Stimulated activated naive CD8-positive, alpha-beta T cell treated with anti-CD3 and anti-CD28 coated beads, Interleukin-15, amount 100 ng/mL, for 72 hours (primary cell): ENCODE measurements at regions not wholly inside any gene's neighbourhood (a gene's known extent, or its start where the extent isn't known, plus 50 kb on each side); places are given as distances from the start of the nearest gene placed in this dataset.
A peak's percentile ranks its signal among the peaks of the same experiment; 100 is the strongest.

ENCODE experiments used
- ATAC-seq: fragments of 150-1000 bp; cut with Tn5 transposase; 2 replicates; pipeline ENCODE4 v1.10.0; 2021; ENCODE audit warnings: mild to moderate bottlenecking, moderate library complexity
- DNase-seq, 2 donors: peaks; one replicate each; pipeline ENCODE4 v3.0.0; 2021 to 2022
- H3K27ac Mint-ChIP-seq, 2 donors: one replicate each; pipeline ENCODE4 v1.8.0; 2022; ENCODE audit warnings: mild to moderate bottlenecking in 2 of 2, mixed read lengths in 2 of 2, moderate library complexity in 2 of 2
- H3K27me3 Mint-ChIP-seq: one replicate; pipeline ENCODE4 v1.8.0; 2022; ENCODE audit warnings: mixed read lengths
- H3K4me1 Mint-ChIP-seq: one replicate; pipeline ENCODE4 v1.8.0; 2022; ENCODE audit warnings: mild to moderate bottlenecking, mixed read lengths
- H3K4me3 Mint-ChIP-seq, 2 donors: one replicate each; pipeline ENCODE4 v1.8.0; 2022; ENCODE audit warnings: mild to moderate bottlenecking in 2 of 2, mixed read lengths in 2 of 2, moderate library complexity in 1 of 2
- H3K9me3 Mint-ChIP-seq, 2 donors: one replicate each; pipeline ENCODE4 v1.8.0; 2022; ENCODE audit warnings: mixed read lengths in 2 of 2

DNA sequence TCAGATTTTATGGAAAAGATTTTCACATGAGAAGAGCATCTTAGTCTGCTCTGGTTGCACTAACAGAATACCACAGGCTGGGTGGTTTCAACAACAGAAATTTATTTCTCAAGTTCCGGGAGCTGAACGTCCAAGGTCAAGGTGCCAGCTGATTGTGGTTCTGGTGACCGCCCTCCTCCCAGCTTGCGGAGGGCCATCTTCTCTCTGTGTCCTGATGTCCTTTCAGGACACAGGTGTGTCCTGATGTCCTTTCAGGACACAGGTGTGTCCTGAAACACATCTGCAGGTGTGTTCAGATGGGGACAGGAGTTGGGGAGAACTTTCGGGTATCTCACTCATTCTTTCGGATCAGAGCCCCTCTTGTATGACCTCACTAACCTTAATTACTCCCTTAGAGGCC, 374.9 kb downstream of the SOX11 start:
- DNase-seq (no peak), ATAC-seq (no peak)
- H3K4me1 Mint-ChIP-seq = no peaks in the 10 kb centered on the region
- H3K4me3 Mint-ChIP-seq = no peak overlapping the region
- H3K9me3 Mint-ChIP-seq = no peaks in the 10 kb centered on the region
- no peak overlapping the region for H3K27ac Mint-ChIP-seq
- H3K27me3 Mint-ChIP-seq = no peaks in the 10 kb centered on the region

DNA sequence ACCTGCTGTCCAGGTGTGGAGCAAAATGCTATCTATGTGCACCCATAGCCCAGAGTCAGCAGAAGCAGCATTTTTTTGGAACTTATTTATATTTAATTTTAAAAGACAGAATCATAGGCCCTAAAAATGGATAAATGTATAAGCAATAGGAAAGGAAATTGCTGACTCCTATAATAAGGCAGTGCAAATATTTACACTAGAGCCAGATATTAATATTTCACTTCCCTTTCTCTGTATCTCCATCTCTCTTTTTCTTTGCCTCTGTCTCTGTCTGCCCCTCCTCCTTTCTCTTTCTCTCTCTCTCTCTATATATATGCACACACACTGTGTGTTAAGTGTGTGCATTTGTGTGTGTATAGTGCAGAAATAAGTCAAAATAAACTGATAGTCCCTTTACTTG, 375.6 kb downstream of the SOX11 start:
- Mint-ChIP-seq H3K27ac (no peak overlapping the region), H3K9me3 (no peaks in the 10 kb centered on the region), H3K4me1 (no peaks in the 10 kb centered on the region), H3K27me3 (no peaks in the 10 kb centered on the region), H3K4me3 (no peak overlapping the region)
- DNase-seq = no peak
- no peak for ATAC-seq

DNA sequence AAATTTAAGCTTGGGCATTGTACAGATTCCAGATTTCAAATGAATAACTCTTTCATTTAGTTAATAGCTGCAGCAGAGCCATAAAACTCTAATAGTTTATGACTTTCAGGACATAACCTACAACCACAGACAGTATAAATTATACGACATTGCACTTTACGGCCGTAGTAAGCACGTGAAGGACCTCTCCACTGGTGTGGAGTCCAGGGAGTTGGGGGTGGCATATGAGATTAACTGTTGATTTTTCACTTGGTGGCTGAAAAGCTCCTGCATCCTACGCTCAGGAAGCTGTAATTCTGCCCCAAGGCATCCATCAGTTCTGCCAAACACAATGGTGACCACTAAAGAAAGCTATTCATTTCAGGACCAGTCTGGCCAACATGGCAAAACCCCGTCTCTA, 376.2 kb downstream of the SOX11 start:
- ATAC-seq = no peak

DNA sequence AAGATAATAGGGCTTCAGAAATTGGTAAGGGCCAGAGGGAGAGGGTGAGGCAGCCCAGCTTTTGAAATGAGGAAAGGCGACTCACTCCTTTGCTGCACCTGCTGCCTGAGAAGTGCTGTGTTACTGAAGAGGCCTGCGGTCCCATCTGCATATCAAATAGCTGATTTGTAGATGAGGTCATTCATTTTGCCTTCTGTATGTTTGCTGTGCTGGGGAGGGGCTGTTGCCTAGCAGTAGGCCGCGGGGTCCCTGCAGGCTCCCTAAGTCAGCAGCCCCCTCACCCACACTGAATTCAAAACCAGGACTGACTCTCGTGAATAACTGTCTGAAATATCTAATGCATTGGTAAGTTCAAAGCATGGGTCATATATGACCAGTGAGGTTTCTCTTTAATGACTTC, 377.2 kb downstream of the SOX11 start:
- DNase-seq (no peak), ATAC-seq (no peak)
- Mint-ChIP-seq H3K27me3 (no peaks in the 10 kb centered on the region), H3K4me3 (no peak overlapping the region), H3K4me1 (no peaks in the 10 kb centered on the region), H3K27ac (no peak overlapping the region), H3K9me3 (no peaks in the 10 kb centered on the region)

More for the DNA sequence above, 376.2 kb downstream of the SOX11 start:
- Mint-ChIP-seq H3K4me1 (no peaks in the 10 kb centered on the region), H3K27ac (no peak overlapping the region), H3K9me3 (no peaks in the 10 kb centered on the region), H3K4me3 (no peak overlapping the region), H3K27me3 (no peaks in the 10 kb centered on the region)
- no peak for DNase-seq

DNA sequence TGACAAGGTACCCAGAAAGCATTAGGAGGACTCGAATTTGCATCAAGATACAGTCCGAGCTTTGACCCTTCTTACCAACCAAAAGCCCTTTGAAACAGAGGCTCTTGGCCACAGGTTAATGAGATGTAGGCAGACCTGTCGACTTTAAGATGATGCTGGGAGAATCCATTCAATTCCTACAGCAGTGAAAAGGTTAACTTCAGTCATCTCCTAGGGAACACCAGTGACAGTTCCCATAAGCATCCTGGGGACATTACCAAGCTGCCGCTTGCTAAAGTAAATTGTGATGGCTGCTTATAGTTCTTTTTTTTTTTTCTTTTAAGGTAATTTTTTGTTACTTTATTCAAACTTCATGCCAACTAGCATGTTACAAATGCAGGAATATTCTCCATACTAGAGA, 379.3 kb downstream of the SOX11 start:
- Mint-ChIP-seq H3K27me3 (no peaks in the 10 kb centered on the region), H3K4me3 (no peak overlapping the region), H3K27ac (no peak overlapping the region), H3K9me3 (no peaks in the 10 kb centered on the region), H3K4me1 (no peaks in the 10 kb centered on the region)
- ATAC-seq (no peak), DNase-seq (no peak)

DNA sequence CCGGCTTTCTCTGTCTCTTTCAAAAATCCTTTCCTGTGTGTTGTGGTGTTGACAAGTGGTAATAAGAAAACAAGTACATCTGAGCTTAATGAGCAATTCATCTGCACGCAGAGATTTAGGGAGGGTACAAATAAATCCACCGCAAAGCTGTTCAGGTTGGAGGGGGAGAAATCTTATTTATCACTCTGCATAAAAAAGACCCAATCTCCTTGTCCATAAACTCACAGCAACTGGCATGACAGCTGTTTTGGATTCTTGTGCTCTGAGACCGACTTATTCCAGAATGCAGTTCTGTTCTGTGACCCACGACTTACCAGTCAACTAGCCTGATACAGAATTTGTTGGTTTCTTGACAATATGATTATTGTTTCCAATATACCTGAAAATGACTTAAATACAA, 380.1 kb downstream of the SOX11 start:
- no peaks in the 10 kb centered on the region for H3K4me1 Mint-ChIP-seq
- no peak for ATAC-seq
- no peaks in the 10 kb centered on the region for H3K27me3 Mint-ChIP-seq
- H3K27ac Mint-ChIP-seq = no peak overlapping the region
- H3K4me3 Mint-ChIP-seq = no peak overlapping the region
- DNase-seq = no peak
- H3K9me3 Mint-ChIP-seq = no peaks in the 10 kb centered on the region

DNA sequence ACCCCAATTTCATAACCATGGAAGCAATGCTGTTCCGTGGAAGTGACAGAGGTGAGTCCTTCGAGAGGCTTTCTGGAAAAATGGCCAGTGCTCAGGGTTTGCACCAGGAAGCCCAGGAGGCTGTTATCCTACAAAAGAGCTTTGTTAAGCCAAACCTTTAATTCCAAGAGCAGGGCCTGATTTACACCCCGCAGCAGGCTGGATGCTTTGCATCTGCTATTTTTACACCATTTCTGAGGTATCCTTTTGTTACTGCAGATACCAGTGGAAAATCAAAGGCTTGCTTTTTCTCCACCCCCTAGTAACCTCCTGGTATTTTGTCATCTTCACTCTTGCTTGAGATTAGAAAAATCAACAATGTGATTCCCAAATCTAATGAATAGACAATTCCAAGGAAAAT, 380.6 kb downstream of the SOX11 start:
- no peaks in the 10 kb centered on the region for H3K4me1 Mint-ChIP-seq
- H3K4me3 Mint-ChIP-seq = no peak overlapping the region
- H3K27me3 Mint-ChIP-seq = no peaks in the 10 kb centered on the region

DNA sequence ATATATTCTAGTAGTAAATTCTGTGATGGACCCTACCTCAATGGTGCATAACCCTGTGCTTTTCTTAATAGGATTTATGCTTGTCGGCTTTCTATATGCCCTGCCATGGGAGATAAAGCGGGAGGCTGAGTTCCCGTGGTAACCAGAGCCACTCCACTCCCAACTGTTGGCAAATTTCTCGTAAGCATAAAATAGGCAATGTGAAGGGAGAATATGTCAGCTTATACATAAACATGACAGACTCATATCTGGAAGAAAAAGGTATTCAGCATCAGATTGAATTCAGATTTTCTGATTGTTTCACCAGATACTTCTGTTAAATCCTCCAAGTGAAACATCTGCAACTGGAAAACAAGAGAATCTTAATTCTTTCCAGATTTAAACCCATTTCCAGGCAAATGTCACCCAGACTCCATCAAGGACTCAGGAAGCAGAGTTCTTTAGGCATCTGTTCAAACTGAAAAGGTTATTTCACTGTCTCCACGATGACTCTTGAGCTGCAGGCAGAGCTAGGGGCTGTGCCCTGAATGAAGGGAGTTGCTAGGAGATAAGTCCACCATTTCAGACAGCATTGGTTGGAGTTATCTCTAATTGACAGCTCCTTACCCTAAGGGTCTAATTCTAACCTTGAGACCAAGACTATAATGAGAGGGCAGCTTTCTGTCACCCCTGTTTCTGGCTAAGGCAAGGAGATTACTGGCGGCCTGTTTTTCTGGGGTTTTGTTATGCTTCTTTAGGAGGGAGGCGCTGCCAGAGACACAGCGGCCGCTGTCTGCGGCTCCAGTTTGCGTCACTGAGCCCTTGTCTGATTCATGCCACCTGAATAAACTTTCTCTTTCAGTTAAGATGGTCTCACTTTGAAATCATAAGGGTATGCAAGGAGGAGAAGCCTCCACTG, 381.3 kb downstream of the SOX11 start:
- DNase-seq (no peak), ATAC-seq (no peak)
- H3K4me1 Mint-ChIP-seq = no peaks in the 10 kb centered on the region
- no peak overlapping the region for H3K4me3 Mint-ChIP-seq
- H3K27ac Mint-ChIP-seq = peak overlapping the region in 1 of 2 donors; percentile 42
- no peaks in the 10 kb centered on the region for H3K27me3 Mint-ChIP-seq
- no peaks in the 10 kb centered on the region for H3K9me3 Mint-ChIP-seq

More for the DNA sequence above, 380.6 kb downstream of the SOX11 start:
- no peak overlapping the region for H3K27ac Mint-ChIP-seq
- no peaks in the 10 kb centered on the region for H3K9me3 Mint-ChIP-seq
- DNase-seq (no peak), ATAC-seq (no peak)

DNA sequence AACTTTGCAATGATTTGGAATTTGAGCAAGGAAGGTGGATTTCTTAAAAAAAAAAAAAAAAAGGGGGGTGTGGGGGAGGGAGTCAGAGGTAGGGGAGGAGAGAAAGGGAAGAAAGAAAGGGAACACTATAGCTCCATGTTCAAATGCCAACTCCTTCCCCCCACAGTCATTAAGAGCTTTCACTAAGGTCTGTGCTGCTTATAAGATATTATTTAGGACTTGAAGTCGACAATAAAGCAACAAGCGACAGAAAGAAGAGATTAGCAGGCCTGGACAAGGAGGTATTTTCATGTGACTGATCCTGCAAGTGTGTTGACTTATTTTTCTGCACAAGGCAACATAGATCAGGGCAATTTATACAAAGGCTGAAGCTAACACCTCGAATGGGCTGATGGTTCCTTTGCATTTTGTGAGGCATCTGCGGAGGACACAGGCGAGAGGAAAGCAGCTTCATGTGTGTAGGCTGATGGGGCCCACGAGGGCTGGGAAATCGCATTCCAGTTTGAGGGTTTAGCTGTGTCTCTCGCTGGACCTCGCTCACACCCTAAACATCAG, 382.0 kb downstream of the SOX11 start:
- ATAC-seq = no peak

DNA sequence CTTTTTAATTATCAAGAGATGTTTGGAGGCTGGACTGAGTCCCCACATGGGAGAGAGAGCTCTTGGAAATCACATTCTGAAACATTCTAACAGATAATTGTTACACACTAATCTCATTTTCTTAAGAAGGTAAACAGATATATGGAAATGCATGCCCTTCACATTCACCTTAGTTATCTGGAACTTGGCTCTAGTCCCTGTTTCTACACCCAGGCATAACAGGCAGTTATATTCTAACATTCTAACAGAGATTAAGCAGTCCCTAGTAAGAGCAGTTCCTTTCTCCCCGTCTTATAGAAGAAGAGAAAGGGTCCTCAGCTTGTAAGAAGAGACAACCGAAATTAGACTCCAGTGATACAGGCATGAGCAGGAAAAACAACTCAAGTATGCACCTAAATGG, 385.4 kb downstream of the SOX11 start:
- DNase-seq (no peak), ATAC-seq (no peak)
- peaks cover 0 to 7% of the 10 kb centered on the region in 2 donors for H3K9me3 Mint-ChIP-seq
- no peak overlapping the region for H3K27ac Mint-ChIP-seq
- H3K4me1 Mint-ChIP-seq = no peaks in the 10 kb centered on the region
- no peak overlapping the region for H3K4me3 Mint-ChIP-seq
- peaks cover 6% of the 10 kb centered on the region for H3K27me3 Mint-ChIP-seq

More for the DNA sequence above, 382.0 kb downstream of the SOX11 start:
- no peak overlapping the region for H3K4me3 Mint-ChIP-seq
- H3K4me1 Mint-ChIP-seq = no peaks in the 10 kb centered on the region
- H3K9me3 Mint-ChIP-seq = no peaks in the 10 kb centered on the region
- H3K27me3 Mint-ChIP-seq = no peaks in the 10 kb centered on the region
- no peak overlapping the region for H3K27ac Mint-ChIP-seq
- no peak for DNase-seq

DNA sequence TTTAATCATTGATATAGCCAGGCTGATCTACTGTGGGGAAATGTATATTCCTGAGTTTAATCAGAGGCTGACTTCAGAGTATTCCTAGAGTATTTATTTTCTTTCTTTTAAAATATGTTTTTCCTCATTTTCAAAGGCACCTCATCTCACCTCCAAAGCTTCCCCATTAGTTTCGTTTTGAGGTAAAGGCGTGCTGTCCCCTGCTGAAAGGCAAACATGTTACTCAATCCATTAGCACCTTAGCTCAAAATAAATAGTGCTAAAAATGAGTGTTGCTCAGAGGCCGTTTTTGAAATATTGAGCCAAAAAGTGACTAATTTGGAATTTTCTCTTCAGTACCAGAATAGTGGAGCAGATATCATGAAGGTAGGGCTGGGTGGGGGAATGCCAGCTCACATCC, 386.2 kb downstream of the SOX11 start:
- no peaks in the 10 kb centered on the region for H3K4me1 Mint-ChIP-seq
- DNase-seq (no peak), ATAC-seq (no peak)
- peaks cover 0 to 7% of the 10 kb centered on the region in 2 donors for H3K9me3 Mint-ChIP-seq
- no peak overlapping the region for H3K4me3 Mint-ChIP-seq
- no peak overlapping the region for H3K27ac Mint-ChIP-seq
- peaks cover 6% of the 10 kb centered on the region for H3K27me3 Mint-ChIP-seq

DNA sequence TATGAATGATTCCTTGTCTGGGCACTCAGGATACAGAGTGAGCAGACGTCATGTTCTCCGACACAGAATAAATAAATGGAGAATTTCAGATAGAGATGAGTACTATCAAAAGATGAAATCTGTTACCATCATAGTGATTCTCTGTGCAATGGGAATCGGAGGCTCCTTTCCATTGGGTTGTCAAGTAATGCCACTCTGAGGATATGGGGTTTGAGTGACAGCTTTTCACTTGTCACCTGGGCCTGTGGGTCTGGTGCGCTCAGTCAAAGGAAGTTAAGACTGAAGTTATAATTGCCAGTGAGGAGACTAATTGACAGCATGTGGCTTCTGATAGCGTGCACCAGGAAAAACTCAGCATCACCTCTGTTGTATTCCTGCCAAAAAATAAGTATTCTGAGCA, 387.2 kb downstream of the SOX11 start:
- Mint-ChIP-seq H3K27ac (no peak overlapping the region), H3K27me3 (peaks cover 6% of the 10 kb centered on the region), H3K9me3 (peaks cover 0 to 7% of the 10 kb centered on the region in 2 donors), H3K4me3 (no peak overlapping the region), H3K4me1 (no peaks in the 10 kb centered on the region)
- ATAC-seq = no peak
- no peak for DNase-seq

DNA sequence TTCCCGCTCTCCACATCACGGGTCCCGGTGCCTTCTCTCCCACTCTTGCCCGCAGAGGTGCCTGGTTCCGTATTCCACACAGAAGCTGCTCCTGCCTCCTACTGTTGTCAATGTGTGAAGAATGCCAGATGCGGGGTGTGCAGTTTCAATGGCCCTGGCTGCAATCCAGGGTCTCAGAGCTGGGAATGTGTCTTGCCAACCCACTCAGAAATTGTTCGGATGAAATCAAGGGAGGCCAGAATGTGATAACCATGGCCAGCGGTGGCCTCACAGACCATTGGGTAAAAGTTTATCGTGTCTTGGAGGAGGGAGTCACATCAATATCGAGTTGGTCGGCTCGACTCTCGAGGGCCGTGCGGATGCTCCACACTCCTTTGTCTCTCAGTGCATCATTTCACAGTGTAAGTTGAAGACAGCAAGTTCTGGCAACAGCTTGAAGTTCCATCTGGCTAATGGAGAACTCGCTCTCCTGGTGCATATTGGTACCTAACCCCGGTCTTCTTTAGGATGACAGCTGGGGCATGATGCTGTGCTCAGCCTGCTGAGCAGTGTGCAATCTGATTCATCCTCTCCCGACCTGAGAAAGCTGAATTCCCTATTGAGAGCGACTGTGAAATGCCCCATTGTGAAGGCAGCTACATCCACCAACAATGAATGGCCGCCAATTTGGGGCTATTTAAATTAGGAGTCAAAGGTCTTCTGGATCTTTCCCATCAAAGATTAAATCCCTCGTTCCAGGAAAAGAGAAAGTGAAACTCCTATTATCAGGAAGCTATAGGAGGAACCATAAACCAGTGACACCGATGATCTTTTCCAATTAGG, 389.0 kb downstream of the SOX11 start:
- Mint-ChIP-seq H3K4me3 (no peak overlapping the region), H3K9me3 (peaks cover 0 to 8% of the 10 kb centered on the region in 2 donors), H3K27ac (no peak overlapping the region), H3K4me1 (no peaks in the 10 kb centered on the region), H3K27me3 (peaks cover 6% of the 10 kb centered on the region)
- DNase-seq (no peak), ATAC-seq (no peak)

DNA sequence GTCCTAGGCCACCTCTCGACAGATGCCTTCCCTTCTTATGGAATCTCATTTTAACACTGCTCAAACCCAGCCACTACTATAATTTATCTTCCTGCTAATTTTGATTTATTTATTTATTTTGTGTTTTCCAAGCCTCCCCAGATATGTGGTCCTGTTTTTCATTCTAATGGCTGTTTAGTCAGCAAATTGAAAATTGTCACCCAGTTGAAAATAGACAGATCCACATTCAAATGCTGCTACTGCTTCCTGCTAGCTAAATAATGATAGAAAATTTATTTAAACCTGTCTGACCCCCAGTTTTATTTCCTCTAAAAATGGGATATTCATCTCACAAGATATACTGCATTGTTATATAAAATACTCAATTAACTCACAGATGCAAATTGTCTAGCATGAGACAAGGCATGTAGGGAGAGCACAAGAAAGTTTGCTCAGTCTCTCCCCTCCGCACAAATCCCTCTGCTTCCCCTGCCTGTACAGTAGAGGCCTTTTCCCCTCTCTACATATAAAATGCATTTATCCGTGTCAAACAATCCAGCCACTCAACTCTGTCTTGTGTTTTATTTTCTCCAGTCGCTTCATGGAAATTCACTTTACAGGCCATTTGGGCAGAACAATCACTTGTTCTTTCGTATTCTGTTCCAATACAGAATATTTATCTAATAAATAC, 389.9 kb downstream of the SOX11 start:
- Mint-ChIP-seq H3K4me1 (no peaks in the 10 kb centered on the region), H3K27me3 (peaks cover 6% of the 10 kb centered on the region), H3K27ac (no peak overlapping the region), H3K4me3 (no peak overlapping the region), H3K9me3 (peaks cover 1 to 18% of the 10 kb centered on the region in 2 donors)
- DNase-seq (no peak), ATAC-seq (no peak)

DNA sequence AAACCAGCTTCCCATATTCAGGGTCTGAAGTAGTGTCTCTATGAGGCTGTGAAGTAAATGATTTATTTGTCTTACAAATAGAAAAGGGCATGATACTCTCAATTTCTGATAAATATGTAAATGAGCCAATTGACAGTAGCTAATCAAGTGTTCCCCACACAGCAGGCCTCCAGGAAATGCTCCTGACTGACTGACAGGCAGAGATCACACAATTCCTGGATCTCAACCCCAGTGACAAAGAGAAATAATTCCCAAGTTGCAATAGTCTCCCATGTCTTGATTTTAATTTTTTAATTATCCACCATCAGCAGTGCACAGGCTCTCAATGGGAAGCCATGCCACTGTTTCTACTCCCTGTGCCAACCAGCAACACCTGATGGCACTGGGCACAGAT, 390.4 kb downstream of the SOX11 start:
- H3K27me3 Mint-ChIP-seq = peaks cover 6% of the 10 kb centered on the region
- no peaks in the 10 kb centered on the region for H3K4me1 Mint-ChIP-seq
- no peak overlapping the region for H3K27ac Mint-ChIP-seq
- no peak for ATAC-seq
- DNase-seq = no peak
- no peak overlapping the region for H3K4me3 Mint-ChIP-seq
- peaks cover 5 to 18% of the 10 kb centered on the region in 2 donors for H3K9me3 Mint-ChIP-seq
